HTR-8/SVneo (cell line): ENCODE measurements at regions not wholly inside any gene's neighbourhood (a gene's known extent, or its start where the extent isn't known, plus 50 kb on each side); places are given as distances from the start of the nearest gene placed in this dataset.

ENCODE experiments used
- DNase-seq: peaks from one replicate; pipeline ENCODE4 v3.0.0; 2011; ENCODE audit warnings: low spot score, mixed read lengths; ENCODE audit not compliant: insufficient read length
- FAIRE-seq: peaks from 2 replicates; lab custom pipeline; 2011; peaks lifted over from hg19 to GRCh38; lab: Jason Lieb, UNC

DNA sequence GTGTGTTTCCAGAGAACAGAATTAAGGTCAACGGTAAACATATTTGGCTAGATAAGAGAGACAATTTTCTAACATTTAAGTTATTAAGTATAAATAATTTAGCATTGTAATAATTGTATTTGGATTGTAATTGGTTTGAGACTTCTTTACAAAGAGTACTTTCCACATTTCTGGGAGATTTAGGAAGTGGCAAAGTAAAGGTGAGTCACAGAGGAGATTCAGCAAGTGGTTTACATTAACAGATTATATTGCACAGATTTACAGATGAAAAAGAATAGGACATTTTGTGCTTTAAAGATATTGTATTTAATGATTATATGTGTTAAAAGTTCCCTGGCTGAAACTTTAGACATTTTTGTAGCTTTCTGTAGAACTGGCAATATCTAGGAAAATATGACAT is 584.4 kb upstream of the AADAT start:
- FAIRE-seq: no peak

DNA sequence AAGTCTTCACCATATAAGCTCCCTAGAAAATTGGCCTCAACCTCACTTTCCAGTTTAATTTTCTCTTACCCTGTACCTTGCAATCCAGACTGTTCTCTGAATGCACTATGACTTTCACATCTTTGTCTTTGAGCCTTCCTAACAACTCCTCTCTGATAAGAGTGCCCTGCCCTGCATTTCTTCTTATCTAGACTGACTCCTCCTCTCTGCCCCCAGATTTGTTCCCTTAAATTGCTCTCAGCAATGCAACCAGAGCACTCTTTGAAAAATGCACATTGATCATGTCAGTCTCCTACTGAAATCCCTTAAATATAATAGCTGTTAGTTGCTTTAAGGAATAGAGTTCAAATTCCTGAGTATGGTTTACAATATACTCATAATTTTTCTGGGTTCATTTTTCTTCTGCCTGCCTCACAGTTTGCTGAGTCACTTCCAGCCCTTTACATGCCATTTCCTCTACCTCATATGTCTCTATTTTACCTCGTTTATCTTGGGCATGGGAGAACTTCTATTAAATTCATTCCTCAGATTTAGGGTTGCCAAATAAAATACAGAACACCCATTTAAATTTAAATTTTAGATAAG is 582.7 kb upstream of the AADAT start:
- no peak for FAIRE-seq
- peak; percentile 6 for DNase-seq

More for the DNA sequence above, 584.4 kb upstream of the AADAT start:
- DNase-seq: no peak

DNA sequence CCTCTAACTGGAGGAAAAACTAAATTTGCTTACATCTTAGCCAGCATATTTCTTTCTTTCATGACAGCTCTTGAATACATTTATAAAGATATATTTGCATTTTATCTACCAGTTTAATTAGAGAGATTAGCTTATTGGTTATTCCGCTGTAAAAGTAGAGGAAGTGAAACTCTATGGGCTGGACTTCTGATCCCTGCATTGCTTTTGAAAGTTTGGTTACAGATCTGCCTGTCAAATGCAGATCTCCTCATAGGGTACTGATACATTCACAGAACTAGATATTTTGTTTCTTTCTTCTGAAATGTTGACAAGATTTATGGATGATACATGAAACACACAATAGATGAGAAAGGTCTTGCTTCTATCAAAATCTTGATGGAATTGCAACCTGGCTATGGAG is 581.4 kb upstream of the AADAT start:
- no peak for FAIRE-seq
- DNase-seq: no peak

DNA sequence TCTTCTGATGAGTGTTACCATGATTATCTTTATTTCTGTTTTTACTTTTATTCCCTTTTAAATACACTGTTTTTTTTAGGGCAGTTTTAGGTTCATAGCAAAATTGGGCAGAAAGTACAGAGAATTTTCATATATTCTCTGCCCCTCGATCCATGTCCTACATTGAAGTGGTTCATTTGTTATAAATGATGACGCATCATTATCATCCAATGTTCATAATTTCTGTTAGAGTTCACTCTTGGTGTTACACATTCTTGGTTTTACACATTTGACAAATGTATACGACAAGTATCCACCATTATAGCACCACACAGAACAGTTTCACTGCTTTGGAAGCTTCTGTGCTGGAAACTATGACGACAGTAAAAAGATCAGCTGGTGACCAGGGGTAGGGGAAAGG is 578.1 kb upstream of the AADAT start:
- FAIRE-seq (no peak), DNase-seq (no peak)

DNA sequence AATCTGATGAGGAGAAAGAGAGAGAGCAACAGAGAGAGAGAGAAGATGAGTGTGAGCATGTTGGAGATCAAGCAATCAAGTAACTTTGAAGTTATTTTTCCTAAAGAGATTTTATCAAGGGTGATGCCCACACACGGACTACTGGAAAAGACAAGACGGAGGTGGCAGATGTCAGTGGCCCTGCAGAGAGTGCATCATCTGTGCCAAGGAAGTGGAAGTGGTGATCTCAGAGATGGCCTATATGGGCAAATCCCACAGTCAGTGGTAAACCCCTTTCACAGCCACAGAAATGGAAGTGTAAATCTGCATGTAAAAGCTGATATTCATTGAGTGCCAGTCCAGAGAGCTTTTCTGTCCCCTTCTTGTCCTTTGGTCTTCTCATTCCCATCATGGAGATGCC is 577.2 kb upstream of the AADAT start:
- no peak for DNase-seq
- no peak for FAIRE-seq

DNA sequence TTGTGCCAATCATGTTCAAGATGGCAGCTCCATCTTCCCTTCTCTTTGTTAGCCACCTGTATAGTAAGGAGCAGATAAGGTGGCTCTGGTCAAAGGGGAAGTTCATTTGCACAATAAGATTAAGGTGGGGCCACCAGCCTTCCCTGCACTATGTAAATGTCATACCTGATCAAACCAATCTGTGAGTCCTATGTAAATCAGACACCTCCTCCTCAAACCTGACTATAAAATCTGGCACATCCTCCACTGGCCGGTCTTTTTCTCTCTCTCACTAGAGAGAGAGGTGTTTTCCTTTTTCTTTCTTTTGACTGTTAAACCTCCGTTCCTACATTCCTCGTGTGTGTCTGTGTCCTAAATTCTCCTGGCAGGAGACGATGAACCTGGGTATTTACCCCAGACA is 572.5 kb upstream of the AADAT start:
- DNase-seq: no peak
- no peak for FAIRE-seq

DNA sequence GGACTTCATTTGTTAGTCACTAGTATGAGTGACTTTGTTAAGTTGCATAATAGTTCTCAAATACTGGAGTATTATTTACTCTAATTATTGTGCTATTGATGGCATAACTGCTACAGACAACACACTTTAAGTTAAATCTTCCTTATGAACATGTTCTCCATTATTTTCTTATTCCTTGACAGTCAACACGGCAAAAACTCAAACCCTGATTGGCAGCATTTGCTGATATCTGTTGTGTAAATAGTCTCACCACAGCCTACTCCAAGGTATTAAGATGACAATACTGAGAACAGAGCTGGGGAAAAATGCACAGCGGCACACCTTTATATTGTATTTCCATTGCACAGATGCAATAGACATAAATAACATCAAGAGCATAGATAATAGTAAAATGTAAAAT is 568.0 kb upstream of the AADAT start:
- DNase-seq (no peak), FAIRE-seq (no peak)

DNA sequence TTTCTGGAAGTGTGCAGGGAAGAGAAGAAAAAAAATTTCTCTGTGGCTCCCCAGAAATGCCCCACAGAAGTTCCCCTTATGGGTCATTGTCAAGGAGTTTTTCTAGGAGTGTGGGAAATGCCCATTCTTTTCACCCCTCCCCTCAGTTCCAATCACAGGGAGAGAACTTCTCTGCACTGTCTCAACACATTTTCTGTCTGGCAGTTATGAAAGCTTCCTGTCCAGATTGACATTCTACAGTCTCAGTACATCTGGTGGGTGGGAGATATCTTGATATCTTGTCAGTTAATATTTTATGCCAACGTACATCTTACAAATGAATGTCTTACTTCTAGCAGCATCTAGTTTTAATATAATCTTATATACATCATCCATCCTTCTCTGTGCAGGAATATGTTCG is 566.8 kb upstream of the AADAT start:
- DNase-seq: no peak
- FAIRE-seq: no peak

DNA sequence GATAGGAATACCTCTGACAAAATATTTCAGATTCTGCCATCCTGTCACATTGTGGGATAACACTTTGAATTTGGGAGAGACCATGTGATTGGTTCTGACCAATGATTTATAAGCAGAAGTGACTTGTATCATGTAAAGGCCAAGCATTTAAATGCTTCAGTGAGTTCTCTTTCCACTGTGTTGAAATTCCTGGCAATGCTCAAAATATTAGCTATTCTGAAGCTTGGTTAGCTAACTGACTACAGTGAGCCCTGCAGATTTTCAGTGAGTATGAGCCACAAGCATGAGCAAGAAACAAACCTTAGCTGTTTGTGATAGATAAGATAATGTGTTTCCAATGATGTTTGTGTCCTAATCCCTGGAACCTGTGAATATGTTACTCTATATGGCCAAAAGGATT is 562.8 kb upstream of the AADAT start:
- FAIRE-seq (no peak), DNase-seq (no peak)

DNA sequence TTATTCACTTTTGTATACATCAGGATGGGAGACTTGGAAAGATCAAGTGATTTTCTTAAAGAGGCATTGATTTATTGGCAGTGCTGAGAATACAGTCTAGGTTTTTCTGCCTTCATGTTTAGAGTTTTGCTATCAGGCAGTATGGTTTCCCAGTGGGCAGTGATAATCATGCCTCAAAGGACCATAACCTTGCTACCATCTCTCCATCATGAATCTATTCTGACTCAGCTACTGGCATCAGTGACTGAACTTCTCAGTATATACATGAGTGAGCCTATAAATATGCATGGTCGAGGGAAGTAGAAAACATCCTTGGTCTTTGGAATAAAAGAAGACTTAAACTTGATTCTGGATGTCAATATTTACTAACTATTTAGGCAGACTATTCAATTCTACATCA is 562.0 kb upstream of the AADAT start:
- DNase-seq (no peak), FAIRE-seq (no peak)

DNA sequence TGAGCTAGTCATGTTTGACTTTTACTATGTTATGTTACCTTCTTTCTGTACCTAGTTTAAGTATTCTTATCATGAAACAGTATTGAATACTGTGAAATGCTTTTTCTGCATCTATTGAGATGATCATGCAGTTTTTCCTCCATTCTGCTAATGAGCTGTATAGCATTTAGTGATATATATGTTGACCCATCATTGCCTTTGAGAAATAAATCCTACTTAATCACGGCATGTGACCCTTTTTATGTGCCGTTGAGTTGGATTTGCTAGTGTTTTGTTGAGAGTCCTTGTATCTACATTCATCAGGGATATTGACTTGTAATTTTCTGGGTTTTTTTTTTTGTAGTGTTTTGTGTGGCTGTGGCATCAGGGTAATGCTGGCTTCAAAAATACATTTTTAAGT is 537.7 kb upstream of the AADAT start:
- no peak for DNase-seq
- FAIRE-seq: no peak

DNA sequence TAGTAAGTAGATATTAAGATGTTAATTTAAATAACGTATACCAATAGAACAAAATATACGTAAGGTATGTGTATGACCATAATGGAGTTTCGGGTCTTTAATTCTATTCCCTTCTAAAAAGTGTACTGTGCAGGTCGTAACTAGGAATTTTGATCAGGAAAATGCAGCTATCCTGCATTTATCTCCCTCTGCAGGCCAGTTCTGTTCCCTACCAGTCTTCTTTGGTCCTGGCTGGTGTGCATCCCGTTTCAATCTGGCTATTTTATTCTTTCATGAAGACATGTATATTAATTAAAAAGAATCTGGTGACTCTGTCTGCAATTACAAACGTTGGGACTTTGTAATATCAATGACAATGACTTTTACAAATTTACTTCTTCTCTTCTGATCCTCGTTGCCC is 534.1 kb upstream of the AADAT start:
- no peak for FAIRE-seq
- DNase-seq: no peak

DNA sequence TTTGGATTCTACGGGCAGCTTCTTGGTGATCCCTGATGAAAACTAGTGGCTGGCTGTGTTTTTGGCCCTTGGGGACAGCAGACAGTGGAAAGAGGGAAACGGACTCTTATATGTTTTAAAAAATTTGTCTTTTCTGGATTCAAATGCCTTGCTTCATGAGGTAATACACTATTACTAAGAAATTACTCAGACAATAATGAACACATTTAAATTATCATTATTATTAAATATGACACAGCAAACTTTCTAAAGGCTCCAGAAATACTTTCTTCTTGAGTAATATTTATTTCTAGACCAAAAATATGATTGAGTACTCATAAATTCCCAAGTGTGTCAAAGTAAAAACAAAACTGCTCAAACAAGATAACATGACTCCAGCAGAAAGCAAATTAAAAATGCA is 520.7 kb upstream of the AADAT start:
- DNase-seq (no peak), FAIRE-seq (no peak)

DNA sequence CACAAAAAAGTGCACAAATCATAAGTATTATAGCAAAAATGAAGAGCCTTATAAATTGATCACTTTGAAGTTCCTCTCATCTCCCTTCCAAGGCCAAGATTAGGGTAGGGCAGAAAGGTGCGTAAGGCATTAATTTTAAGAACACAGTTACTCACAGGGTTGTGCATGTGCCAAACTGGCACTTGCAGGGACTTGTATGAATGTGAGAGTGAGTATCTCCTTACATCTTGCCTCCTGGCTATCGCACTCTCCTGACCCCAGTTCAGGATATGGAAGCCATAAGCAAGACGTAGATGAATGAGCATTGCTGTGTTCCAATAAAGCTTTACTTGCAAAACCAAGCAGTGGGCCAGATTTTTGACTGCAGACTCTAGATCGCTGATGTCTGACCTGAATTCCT is 510.1 kb upstream of the AADAT start:
- FAIRE-seq: no peak
- DNase-seq: no peak

DNA sequence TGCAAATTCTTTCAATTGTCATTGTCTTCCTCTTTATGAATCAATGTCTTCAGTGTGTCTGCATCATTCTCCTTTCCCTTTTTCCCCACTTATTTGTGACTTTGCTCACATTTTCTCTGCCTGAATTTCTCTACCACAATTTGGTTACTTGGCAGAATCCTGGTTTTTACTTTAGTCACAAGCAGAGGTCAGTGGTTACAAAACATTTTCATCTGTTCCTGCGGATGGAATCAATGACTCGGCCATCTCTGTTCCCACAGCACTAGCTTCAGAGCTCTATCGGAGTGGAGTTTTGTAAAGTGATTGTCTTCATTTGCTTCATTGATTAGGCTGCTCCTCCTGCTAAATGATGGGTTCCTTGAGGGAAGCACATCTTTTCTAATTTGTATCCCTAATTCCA is 501.3 kb upstream of the AADAT start:
- FAIRE-seq (no peak), DNase-seq (no peak)

DNA sequence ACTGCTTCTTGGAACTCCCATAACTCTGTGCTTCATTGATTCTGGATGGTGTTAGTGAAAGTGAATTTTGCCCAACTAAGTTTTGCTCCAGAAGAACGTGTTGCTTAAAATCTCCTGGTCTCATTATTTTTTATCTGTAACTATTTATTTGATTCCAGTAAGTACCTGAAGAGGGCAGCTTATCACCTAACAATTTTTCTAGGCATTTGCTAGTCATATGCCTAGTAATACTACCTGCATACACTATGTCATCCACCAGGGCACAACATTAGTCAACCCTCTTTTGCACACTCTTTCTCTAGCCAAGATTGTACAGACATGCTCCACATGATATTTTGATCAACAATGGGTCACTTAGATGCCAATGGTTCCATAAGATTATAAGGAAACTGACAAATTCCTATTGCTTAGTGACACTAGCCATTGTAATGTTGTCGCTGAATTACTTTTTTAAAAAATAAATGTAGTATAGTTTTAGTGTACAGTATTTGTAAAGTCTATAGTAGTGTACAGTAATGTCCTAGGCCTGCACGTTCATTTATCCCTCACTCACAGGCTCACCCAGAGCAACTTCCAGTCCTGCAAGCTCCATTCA is 499.9 kb upstream of the AADAT start:
- DNase-seq: peak; percentile 48
- peak; percentile 4 for FAIRE-seq

DNA sequence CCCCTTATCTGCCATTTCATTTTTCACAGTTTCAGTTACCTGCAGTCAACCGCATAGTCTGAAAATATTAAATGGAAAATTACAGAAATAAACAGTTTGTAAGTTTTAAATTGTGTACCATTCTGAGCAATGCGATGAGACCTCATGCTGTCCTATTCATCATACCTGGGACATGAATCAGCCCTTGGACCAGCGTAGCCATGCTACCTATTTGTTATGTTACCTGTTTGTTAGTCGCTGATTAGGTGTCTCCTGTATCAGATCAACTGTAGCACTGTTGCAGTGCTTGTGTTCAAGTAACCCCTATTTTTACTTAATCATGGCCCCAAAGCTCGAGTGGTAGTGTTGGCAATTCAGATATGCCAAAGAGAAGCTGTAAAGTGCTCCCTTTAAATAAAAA is 492.2 kb upstream of the AADAT start:
- FAIRE-seq (no peak), DNase-seq (no peak)

DNA sequence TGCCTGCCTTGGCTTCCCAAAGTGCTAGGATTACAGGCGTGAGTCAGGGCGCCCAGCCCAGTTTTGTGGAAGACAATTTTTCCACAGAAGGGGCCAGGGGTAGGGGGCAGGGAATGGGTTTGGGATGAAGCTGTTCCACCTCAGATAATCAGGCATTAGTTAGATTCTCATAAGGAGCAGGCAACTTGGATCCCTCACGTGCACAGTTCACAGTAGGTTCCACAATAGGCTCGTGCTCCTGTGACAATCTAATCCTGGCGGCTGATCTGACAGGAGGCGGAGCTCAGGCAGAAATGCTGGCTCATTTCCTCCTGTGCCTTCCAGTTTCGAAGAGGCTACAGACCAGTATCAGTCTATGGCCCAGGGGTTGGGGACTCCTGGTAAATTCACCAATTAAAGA is 491.6 kb upstream of the AADAT start:
- FAIRE-seq: no peak
- DNase-seq: no peak

DNA sequence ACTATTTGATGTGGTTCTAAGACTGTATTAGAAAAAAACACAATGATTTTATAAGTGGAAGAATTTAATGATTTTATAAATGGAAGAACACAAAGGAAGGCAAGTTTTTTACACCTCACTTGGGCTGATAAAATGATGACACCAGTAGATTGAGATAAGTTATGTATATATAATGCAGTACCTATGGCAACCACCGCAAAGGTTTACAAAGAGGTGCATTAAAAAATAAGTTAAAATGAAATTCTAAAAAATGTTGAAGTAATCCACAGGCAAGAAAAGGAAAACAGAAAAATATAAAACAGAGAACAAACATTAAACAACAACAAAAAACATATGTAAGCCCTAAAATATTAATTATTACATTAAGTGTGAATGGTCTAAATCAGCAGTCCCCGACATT is 490.9 kb upstream of the AADAT start:
- DNase-seq (no peak), FAIRE-seq (no peak)

DNA sequence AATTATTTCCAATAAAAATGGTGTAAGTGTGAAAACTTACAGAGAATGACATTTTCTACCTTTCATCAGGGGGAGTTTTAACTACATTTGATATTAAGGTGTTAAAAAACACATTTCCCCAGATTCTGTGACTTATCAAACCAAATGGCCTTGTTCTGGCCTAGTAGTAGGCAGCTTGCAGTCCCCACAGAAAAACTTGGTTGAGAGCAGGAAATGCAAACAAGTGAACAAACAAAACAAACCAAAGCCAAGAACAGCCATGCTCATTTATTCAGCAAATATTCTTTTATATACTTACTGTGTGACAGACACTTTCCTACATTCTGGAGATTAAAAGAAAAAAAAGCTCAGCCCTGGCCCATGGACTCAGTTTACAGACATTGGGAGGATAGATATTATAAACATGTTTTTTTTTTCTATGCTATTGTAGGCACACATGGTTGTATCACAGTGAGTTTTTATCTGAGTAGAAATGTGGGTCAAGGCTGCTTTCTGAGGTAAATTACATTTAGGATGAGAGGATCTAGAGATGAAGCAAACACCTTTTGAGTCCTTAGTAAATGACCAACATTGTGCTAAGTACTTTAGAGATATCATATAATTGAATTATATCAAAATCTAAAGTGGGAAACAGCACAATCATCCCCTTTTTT is 449.2 kb upstream of the AADAT start:
- FAIRE-seq (no peak), DNase-seq (no peak)

DNA sequence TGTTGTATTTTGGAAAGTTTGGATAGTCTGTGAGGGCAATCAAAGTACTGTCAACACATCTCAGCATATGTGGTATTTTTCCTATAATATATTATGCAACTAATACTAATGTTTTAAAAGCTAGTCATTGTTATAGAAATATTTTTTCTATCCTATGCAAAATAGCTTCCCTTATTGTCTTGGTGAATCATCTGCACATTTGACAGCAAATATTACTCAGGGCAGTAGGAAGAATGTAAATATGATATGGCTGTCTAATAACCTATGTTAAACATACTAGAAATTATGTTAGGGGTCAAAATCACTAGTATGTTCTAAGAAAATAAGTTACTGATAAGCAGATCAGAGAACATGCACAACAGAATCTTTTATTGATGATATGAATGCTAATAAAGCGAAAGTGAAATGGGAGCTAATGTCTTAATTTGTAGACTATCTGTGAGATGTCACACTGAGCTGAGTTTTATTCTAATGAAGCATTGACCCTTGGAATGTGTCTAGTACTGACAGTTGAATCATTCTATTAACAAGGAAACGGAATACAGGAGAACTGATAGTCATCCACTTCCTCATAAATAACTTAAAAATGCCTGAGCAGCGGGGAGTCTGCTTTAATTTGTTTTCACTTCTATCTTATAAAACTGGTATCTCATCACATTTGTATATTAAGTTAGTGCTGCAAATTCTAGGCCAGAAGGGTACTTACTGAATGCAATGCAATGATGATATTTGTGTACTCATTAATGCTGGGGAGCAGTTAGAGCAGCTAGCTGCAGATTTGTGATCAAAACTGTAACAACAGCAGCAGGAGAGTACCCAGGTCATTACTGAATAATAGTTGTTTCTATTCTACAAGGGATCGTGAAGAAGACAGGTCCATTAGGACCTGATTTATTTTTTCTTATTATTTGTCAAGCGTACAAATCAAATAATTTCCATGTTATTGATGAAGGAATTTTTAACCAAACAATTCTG is 440.3 kb upstream of the AADAT start:
- DNase-seq: no peak
- no peak for FAIRE-seq
